Right lobe of liver (tissue), 4 donors: ENCODE measurements at regions not wholly inside any gene's neighbourhood (a gene's known extent, or its start where the extent isn't known, plus 50 kb on each side); places are given as distances from the start of the nearest gene placed in this dataset.

Source experiments
- CTCF ChIP-seq, 4 donors: fragments of 200-600 bp in 3 of 4; fragments of 450-650 bp in 1 of 4; IDR thresholded peaks; one replicate each; pipeline versions ENCODE4 v1.5.1 to v1.8.0; 2016 to 2022; ENCODE audit warnings: antibody characterized with exemption in 4 of 4, mild to moderate bottlenecking in 2 of 4
- POLR2A ChIP-seq: fragments of 450-650 bp; IDR thresholded peaks from one replicate; pipeline ENCODE4 v1.6.1; 2017; ENCODE audit warnings: antibody characterized with exemption, mild to moderate bottlenecking
- donor health status: DM: no; HTN: no; CAD: no.
- donor health status: DM: no; HTN: no; CAD: no.
- donor health status: DM: no; HTN: yes; CAD: no.

GRCh38 chr6:105889902-105890301, 196.2 kb upstream of the PRDM1 start:
- TF ChIP-seq CTCF (IDR thresholded peaks at IDR 0.05) (no peak), POLR2A (no peak)
